ENCODE measurements at regions not wholly inside any gene's neighbourhood (a gene's known extent, or its start where the extent isn't known, plus 50 kb on each side); places are given as distances from the start of the nearest gene placed in this dataset.
"Not testable (repeated sequence)": the region's sequence is repeated elsewhere in the genome, so short reads cannot be mapped to it uniquely, and the experiment has no call there.

DNA sequence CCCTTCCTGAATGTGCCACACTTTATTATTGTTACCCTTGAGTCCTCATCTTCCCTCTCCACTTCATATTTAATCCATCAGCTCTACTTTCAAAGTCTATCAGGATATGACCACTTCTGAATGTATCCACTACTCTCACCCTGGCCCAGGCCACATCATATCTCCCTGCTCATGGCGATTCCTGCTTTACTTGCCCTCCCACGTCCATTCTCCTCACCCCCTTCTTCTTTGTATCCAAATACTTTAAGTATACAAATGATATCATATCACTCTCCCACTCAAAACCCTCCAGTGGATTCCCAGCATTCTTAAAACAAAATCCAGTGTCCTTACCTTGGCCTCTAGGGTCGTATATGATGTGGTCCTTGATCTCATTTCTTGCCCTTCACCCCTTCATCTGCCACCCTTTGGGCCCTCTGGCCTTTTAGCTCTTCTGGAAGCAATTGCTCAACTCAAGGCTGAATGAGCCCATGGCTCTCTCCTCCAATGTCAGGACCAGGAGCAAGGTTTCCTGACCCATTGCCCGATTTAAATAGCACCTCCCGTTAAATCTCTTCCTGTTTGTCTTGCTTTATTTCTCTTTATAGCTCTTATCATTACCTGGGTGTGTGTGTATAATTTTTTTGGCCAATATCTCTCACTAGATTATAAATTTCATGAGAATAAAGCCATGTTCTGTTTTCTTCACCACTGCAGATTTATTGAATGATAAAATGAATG lies 205.9 kb upstream of the ECI2 start:
- H3K4me1 ChIP-seq (ENCODE audit: control insufficient read depth, insufficient read depth, low read length), result no peaks in the 10 kb centered on the region

DNA sequence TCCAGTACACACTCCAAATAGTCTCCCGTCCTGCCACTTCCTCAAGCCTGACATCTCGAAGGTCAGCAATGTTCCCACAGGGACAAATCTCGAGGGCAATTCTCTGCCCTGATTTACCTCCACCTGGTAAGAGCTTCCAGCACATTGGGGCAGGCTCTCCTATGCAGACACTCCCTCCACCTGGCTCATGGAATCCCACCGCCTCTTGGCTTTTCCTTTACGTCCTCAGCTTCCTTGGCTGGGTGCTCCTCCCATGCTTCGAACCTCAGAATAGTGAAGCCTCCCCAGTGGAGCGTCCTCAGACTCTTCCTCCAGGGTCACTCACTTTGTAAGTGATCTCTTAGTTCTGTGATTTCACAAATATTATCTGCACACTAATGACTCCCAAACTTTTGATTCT lies 205.2 kb upstream of the ECI2 start:
- no peaks in the 10 kb centered on the region for H3K36me3 ChIP-seq (ENCODE audit: control insufficient read depth, insufficient read depth, low read length)
- H3K4me3 ChIP-seq (ENCODE audit: low read length), result no peak overlapping the region
- H3K4me1 ChIP-seq (ENCODE audit: control insufficient read depth, insufficient read depth, low read length), result no peaks in the 10 kb centered on the region
- H3K9me3 ChIP-seq (ENCODE audit: control insufficient read depth, low read length), result no peaks in the 10 kb centered on the region
- H3K27me3 ChIP-seq (ENCODE audit: control insufficient read depth, insufficient read depth, low read length), result peaks cover 4% of the 10 kb centered on the region
- no peak overlapping the region for H3K9ac ChIP-seq (ENCODE audit: low read length)

More for the DNA sequence above, 205.9 kb upstream of the ECI2 start:
- Histone ChIP-seq H3K27me3 (ENCODE audit: control insufficient read depth, insufficient read depth, low read length) (peaks cover 4% of the 10 kb centered on the region), H3K4me3 (ENCODE audit: low read length) (no peak overlapping the region), H3K9ac (ENCODE audit: low read length) (no peak overlapping the region), H3K36me3 (ENCODE audit: control insufficient read depth, insufficient read depth, low read length) (no peaks in the 10 kb centered on the region), H3K9me3 (ENCODE audit: control insufficient read depth, low read length) (no peaks in the 10 kb centered on the region)

DNA sequence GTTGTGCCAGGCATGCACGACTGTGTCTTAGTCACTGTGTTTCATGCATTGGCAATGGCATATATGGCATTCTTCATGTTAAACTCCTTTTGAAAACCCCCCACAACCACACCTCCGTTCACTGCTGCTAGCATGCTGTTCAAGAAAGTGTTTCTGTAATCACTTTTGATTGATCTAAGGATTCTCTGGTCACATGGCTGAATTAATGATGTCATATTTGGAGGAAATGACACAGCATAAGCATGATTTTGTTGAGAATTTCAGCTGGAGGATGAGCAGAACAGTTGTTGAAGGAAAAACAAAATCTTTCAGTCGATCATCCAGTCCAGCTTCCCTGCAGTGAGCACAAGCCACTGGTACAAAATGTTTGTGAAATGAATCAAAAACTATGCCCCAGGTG lies 203.5 kb upstream of the ECI2 start:
- no peak overlapping the region for H3K9ac ChIP-seq (ENCODE audit: low read length)
- H3K4me3 ChIP-seq (ENCODE audit: low read length), result no peak overlapping the region
- H3K4me1 ChIP-seq (ENCODE audit: control insufficient read depth, insufficient read depth, low read length), result no peaks in the 10 kb centered on the region
- no peaks in the 10 kb centered on the region for H3K9me3 ChIP-seq (ENCODE audit: control insufficient read depth, low read length)
- no peaks in the 10 kb centered on the region for H3K27me3 ChIP-seq (ENCODE audit: control insufficient read depth, insufficient read depth, low read length)
- no peaks in the 10 kb centered on the region for H3K36me3 ChIP-seq (ENCODE audit: control insufficient read depth, insufficient read depth, low read length)

DNA sequence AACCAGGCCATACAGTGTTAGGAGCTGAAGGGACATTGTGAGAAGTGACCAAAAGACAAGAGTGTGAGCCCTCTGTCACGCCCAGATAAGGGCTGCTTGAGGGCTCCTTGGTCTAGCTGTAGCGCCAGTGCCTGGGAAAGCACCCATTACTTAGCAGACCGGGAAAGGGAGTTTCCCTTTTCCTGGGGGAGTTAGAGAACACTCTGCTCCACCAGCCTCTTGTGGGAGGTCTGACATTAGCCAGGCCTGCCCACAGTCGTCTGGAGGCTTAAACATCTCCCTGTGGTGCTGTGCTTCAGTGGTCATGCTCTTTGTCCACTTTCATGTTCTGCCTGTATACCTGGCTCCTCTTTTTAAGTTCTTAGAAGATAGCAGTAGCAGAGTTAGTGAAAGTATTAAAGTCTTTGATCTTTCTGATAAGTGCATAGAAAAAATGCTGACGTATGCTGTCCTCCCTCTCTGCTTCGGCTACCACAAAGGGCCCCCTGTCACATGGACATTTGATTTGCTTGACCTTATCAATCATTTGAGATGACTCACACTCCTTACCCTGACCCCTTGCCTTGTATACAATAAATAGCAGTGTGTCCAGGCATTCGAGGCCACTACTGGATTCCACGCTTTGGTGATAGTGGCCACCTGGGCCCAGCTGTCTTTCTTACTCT lies 201.5 kb upstream of the ECI2 start:
- Histone ChIP-seq H3K9ac (ENCODE audit: low read length) (no peak overlapping the region), H3K4me3 (ENCODE audit: low read length) (no peak overlapping the region), H3K9me3 (ENCODE audit: control insufficient read depth, low read length) (no peaks in the 10 kb centered on the region), H3K27me3 (ENCODE audit: control insufficient read depth, insufficient read depth, low read length) (no peaks in the 10 kb centered on the region), H3K4me1 (ENCODE audit: control insufficient read depth, insufficient read depth, low read length) (no peaks in the 10 kb centered on the region), H3K36me3 (ENCODE audit: control insufficient read depth, insufficient read depth, low read length) (no peaks in the 10 kb centered on the region)

DNA sequence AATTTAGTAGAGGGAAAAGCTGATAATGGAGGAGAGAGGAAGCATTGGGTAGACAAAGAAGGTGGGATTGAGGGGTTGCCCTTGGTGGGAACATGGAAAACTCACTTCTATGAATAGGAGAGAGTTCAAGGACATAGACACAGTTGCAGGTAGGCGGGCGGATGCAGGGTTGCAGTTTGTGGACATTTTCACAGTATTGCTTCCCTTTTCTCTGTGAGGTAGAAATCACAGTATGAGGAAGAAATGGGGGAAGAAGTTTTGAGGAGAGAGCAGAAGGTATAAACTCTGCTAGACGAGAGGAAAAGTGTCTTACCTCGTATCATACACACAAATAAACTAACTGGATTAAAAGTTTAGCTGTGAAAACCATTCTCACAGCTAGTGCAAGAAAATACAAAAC lies 200.7 kb upstream of the ECI2 start:
- Histone ChIP-seq H3K9ac (ENCODE audit: low read length) (no peak overlapping the region), H3K4me3 (ENCODE audit: low read length) (no peak overlapping the region), H3K36me3 (ENCODE audit: control insufficient read depth, insufficient read depth, low read length) (no peaks in the 10 kb centered on the region), H3K9me3 (ENCODE audit: control insufficient read depth, low read length) (no peaks in the 10 kb centered on the region), H3K27me3 (ENCODE audit: control insufficient read depth, insufficient read depth, low read length) (no peaks in the 10 kb centered on the region), H3K4me1 (ENCODE audit: control insufficient read depth, insufficient read depth, low read length) (no peaks in the 10 kb centered on the region)

DNA sequence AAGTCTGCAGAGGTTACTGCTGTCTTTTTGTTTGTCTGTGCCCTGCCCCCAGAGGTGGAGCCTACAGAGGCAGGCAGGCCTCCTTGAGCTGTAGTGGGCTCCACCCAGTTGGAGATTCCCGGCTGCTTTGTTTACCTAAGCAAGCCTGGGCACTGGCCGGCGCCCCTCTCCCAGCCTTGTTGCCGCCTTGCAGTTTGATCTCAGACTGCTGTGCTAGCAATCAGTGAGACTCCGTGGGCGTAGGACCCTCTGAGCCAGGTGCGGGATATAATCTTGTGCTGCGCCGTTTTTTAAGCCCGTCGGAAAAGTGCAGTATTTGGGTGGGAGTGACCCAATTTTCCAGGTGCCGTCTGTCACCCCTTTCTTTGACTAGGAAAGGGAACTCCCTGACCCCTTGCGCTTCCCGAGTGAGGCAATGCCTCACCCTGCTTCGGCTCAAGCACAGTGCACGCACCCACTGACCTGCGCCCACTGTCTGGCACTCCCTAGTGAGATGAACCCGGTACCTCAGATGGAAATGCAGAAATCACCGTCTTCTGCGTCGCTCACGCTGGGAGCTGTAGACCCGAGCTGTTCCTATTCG lies 198.9 kb upstream of the ECI2 start:
- H3K9ac ChIP-seq (ENCODE audit: low read length); H3K4me3 ChIP-seq (ENCODE audit: low read length); H3K4me1 ChIP-seq (ENCODE audit: control insufficient read depth, insufficient read depth, low read length); H3K9me3 ChIP-seq (ENCODE audit: control insufficient read depth, low read length); H3K27me3 ChIP-seq (ENCODE audit: control insufficient read depth, insufficient read depth, low read length); H3K36me3 ChIP-seq (ENCODE audit: control insufficient read depth, insufficient read depth, low read length): not testable (repeated sequence)

DNA sequence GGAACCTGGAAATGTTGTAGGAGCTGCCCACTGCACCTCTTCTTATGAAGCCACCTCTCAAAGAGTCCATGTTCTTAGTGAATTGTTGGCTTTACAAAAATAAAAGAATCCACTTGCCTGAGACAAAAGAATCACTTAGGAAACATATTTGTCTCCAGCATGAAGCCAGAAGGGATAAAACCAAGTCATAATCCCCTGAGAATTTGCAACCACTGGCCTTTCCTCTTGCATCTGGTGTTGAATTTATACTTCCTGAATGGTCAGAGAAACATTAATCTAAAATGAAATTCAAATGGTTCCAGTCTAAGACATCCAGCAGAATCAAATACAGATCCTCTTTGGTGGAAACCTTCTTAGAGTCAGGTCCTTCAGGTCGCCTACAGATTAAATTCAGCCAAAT lies 192.5 kb upstream of the ECI2 start:
- Histone ChIP-seq H3K27me3 (ENCODE audit: control insufficient read depth, insufficient read depth, low read length) (no peaks in the 10 kb centered on the region), H3K9me3 (ENCODE audit: control insufficient read depth, low read length) (no peaks in the 10 kb centered on the region), H3K4me1 (ENCODE audit: control insufficient read depth, insufficient read depth, low read length) (no peaks in the 10 kb centered on the region), H3K9ac (ENCODE audit: low read length) (no peak overlapping the region), H3K4me3 (ENCODE audit: low read length) (no peak overlapping the region), H3K36me3 (ENCODE audit: control insufficient read depth, insufficient read depth, low read length) (no peaks in the 10 kb centered on the region)

DNA sequence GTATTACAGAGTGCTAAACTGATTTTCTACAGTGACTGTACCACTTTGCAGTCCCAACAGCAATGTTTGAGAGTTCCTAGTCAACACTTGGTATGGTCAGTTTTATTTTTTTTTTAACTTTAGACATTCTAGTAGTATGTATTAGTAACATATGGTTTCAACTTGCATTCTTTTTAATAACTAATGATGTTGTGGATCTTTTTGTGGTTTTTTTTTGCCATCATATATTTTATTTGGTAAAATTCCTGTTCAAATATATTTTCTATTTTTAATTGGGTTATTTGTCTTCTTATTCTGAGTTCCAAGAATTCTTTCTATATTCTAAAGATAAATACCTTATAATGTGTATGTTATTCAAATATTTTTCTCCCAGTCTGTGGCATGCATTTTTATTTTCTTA lies 189.4 kb upstream of the ECI2 start:
- Histone ChIP-seq H3K27me3 (ENCODE audit: control insufficient read depth, insufficient read depth, low read length) (no peaks in the 10 kb centered on the region), H3K36me3 (ENCODE audit: control insufficient read depth, insufficient read depth, low read length) (no peaks in the 10 kb centered on the region), H3K4me1 (ENCODE audit: control insufficient read depth, insufficient read depth, low read length) (peaks cover 6% of the 10 kb centered on the region), H3K4me3 (ENCODE audit: low read length) (no peak overlapping the region), H3K9ac (ENCODE audit: low read length) (no peak overlapping the region), H3K9me3 (ENCODE audit: control insufficient read depth, low read length) (no peaks in the 10 kb centered on the region)

DNA sequence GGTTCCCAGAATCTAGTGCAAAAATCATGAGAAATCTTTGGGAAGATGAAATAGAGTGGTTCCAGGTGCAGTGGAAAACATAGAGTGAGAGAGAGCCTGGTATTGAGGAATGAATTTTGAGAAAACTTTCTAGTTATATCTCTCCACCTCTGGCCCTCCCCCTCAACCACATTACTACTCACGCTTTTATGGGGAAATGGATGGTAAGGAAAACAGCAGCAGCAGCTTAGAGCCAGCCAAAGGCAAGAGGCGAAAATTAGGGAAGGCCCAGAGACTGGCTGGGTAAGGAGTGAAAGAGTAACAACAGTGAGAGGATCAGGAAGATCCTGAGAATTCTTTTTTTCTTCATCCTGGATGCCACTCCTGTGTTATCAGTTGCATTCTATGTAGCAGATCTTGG lies 187.9 kb upstream of the ECI2 start:
- no peak overlapping the region for H3K9ac ChIP-seq (ENCODE audit: low read length)
- H3K27me3 ChIP-seq (ENCODE audit: control insufficient read depth, insufficient read depth, low read length), result no peaks in the 10 kb centered on the region
- H3K4me1 ChIP-seq (ENCODE audit: control insufficient read depth, insufficient read depth, low read length), result peaks cover 9% of the 10 kb centered on the region
- no peaks in the 10 kb centered on the region for H3K9me3 ChIP-seq (ENCODE audit: control insufficient read depth, low read length)
- no peaks in the 10 kb centered on the region for H3K36me3 ChIP-seq (ENCODE audit: control insufficient read depth, insufficient read depth, low read length)
- no peak overlapping the region for H3K4me3 ChIP-seq (ENCODE audit: low read length)

DNA sequence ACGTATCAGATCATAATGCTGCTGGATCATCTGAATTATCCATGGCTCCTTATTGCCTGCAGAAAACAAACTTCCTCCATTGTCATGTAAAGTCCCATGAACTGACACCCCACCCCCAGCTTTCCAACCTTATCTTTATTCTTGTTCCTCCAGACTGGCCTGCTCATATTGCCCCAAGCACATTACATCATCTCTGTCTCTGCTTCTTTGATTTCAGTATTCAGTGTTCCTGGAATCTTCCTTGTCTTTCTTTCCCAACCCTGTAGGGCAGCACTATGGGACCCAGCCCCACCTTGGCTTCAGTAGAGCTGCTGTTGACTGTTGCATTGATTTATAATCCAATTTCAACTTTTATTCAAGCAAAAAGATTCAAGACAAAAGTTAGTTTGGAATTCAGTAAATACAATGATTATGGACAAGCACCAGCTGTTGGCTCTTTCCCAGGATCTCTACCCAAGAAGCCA lies 187.5 kb upstream of the ECI2 start:
- no peak overlapping the region for H3K9ac ChIP-seq (ENCODE audit: low read length)
- no peaks in the 10 kb centered on the region for H3K9me3 ChIP-seq (ENCODE audit: control insufficient read depth, low read length)
- H3K4me1 ChIP-seq (ENCODE audit: control insufficient read depth, insufficient read depth, low read length), result peaks cover 9% of the 10 kb centered on the region
- no peaks in the 10 kb centered on the region for H3K36me3 ChIP-seq (ENCODE audit: control insufficient read depth, insufficient read depth, low read length)
- H3K4me3 ChIP-seq (ENCODE audit: low read length), result no peak overlapping the region
- H3K27me3 ChIP-seq (ENCODE audit: control insufficient read depth, insufficient read depth, low read length), result no peaks in the 10 kb centered on the region

DNA sequence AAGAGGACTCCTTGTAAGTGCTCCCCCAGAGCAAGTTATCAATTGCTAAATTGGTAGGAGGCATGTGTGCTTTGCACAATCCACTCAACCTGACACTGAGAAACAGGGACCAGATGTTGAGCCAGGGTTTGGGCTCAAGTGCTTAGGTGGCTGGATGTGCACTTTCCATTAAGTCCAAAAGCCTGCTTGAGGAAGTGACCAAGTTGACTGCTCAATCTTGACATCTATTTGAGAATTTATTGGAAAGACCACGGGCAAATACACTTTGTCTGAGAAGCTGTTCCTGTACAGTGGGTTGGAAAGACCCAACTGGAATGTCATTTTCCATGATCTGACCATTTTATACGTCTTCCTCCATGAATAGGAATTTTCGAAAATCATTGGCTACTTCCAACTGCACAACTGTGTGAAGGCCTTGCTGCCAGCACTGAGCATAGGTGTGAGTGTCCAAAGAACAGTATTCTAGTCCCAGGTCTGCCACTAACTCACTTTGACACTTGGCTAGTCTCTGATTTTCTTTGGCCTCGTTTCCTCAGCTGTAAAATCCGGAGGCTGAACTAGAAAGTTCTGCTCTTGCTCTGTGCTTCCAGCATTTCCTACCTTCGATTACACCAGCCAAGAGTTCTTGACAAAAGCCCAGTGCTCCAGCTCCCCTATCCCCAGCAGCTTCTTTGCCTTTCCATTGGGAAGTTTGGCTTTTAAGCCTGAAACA lies 186.9 kb upstream of the ECI2 start:
- Histone ChIP-seq H3K36me3 (ENCODE audit: control insufficient read depth, insufficient read depth, low read length) (no peaks in the 10 kb centered on the region), H3K4me3 (ENCODE audit: low read length) (no peak overlapping the region), H3K9ac (ENCODE audit: low read length) (no peak overlapping the region), H3K4me1 (ENCODE audit: control insufficient read depth, insufficient read depth, low read length) (peaks cover 14% of the 10 kb centered on the region), H3K27me3 (ENCODE audit: control insufficient read depth, insufficient read depth, low read length) (no peaks in the 10 kb centered on the region), H3K9me3 (ENCODE audit: control insufficient read depth, low read length) (no peaks in the 10 kb centered on the region)

DNA sequence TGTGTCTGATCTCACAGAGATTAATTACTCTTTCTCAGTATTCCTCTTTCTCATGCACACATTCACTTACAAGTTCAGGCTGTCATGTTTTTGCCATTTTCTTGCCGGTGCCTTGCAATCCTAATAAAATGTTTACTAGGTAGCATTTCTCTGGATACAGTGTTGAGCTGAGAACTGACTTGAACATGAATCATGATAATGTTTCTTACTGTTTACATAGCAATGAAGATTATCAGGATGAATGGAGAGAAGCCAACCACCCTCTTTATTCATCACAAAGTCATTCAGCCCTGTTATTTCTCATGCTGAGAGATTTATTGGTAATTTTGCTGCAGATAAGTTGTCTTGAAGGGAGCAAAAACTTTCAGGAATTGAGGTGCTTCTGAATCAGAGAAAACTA lies 185.5 kb upstream of the ECI2 start:
- peaks cover 24% of the 10 kb centered on the region for H3K4me1 ChIP-seq (ENCODE audit: control insufficient read depth, insufficient read depth, low read length)
- H3K27me3 ChIP-seq (ENCODE audit: control insufficient read depth, insufficient read depth, low read length), result no peaks in the 10 kb centered on the region
- H3K9me3 ChIP-seq (ENCODE audit: control insufficient read depth, low read length), result no peaks in the 10 kb centered on the region
- no peaks in the 10 kb centered on the region for H3K36me3 ChIP-seq (ENCODE audit: control insufficient read depth, insufficient read depth, low read length)
- no peak overlapping the region for H3K4me3 ChIP-seq (ENCODE audit: low read length)
- H3K9ac ChIP-seq (ENCODE audit: low read length), result no peak overlapping the region

All from mucosa of stomach (tissue), 1 donor.